Naive thymus-derived CD8-positive, alpha-beta T cell (primary cell): ENCODE measurements at regions not wholly inside any gene's neighbourhood (a gene's known extent, or its start where the extent isn't known, plus 50 kb on each side); places are given as distances from the start of the nearest gene placed in this dataset.

ENCODE experiments used
- ATAC-seq, 2 donors: fragments of 150-1000 bp; cut with Tn5 transposase in 1 of 2; sonication (Bioruptor Pico), chemical (Tn5 transposase) in 1 of 2; 1 replicate in 1 of 2; 2 replicates in 1 of 2; pipeline ENCODE4 v1.10.0; 2021; ENCODE audit warnings: mild to moderate bottlenecking in 2 of 2, moderate library complexity in 2 of 2
- POLR2A ChIA-PET: fragments of 350-600 bp; sonication (Branson Sonifier 250); formaldehyde crosslinking; loops from one replicate; lab custom pipeline; 2021; ENCODE audit warnings: antibody characterized with exemption; lab: Charles Lee
- DNase-seq, 10 donors: peaks; one replicate each; pipeline versions ENCODE4 v3.0.0 to v3.0.0-alpha.2; 2020 to 2022
- H3K27ac Mint-ChIP-seq, 10 donors: one replicate each; pipeline ENCODE4 v1.8.0; 2020 to 2022; ENCODE audit warnings: mild to moderate bottlenecking in 10 of 10, mixed read lengths in 10 of 10, moderate library complexity in 4 of 10, inconsistent platforms in 1 of 10
- H3K27me3 Mint-ChIP-seq, 5 donors: one replicate each; pipeline ENCODE4 v1.8.0; 2021 to 2022; ENCODE audit warnings: mixed read lengths in 5 of 5
- H3K36me3 Mint-ChIP-seq, 3 donors: one replicate each; pipeline ENCODE4 v1.8.0; 2020 to 2022; ENCODE audit warnings: mixed read lengths in 3 of 3, mild to moderate bottlenecking in 2 of 3, inconsistent platforms in 1 of 3
- H3K4me1 Mint-ChIP-seq, 4 donors: one replicate each; pipeline ENCODE4 v1.8.0; 2021 to 2022; ENCODE audit warnings: mixed read lengths in 4 of 4
- H3K4me3 Mint-ChIP-seq, 10 donors: one replicate each; pipeline ENCODE4 v1.8.0; 2020 to 2022; ENCODE audit warnings: mild to moderate bottlenecking in 10 of 10, mixed read lengths in 10 of 10, moderate library complexity in 6 of 10, inconsistent platforms in 1 of 10
- H3K9me3 Mint-ChIP-seq, 9 donors: one replicate each; pipeline ENCODE4 v1.8.0; 2020 to 2022; ENCODE audit warnings: mixed read lengths in 9 of 9, mild to moderate bottlenecking in 3 of 9, inconsistent platforms in 1 of 9, moderate library complexity in 1 of 9

DNA sequence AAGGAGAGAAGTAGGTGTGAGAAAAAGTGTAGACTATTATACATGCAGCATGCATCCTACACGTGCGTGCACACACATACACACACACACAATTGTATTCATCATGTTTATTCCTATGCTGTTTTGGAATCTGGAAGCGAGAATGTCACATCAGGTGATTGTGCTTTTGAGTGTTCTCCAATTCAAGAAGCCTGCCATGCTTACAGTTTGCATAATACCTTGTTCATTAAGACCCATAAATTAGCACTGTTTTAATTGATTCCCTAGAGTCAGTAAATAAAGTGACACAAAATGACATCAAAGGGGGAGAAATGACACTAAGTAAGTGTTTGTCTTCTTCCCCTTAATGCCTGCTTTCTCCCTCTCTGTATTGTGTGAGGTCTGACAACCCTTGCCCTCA, 336.1 kb upstream of the IGFBP7 start:
- no peak for DNase-seq
- POLR2A ChIA-PET = no interaction called here
- Mint-ChIP-seq H3K27ac (no peak overlapping the region), H3K27me3 (no peaks in the 10 kb centered on the region), H3K4me1 (no peaks in the 10 kb centered on the region), H3K9me3 (peaks cover 0 to 18% (median 5%) of the 10 kb centered on the region in 9 donors), H3K36me3 (no peaks in the 10 kb centered on the region), H3K4me3 (no peak overlapping the region)
- ATAC-seq = no peak

DNA sequence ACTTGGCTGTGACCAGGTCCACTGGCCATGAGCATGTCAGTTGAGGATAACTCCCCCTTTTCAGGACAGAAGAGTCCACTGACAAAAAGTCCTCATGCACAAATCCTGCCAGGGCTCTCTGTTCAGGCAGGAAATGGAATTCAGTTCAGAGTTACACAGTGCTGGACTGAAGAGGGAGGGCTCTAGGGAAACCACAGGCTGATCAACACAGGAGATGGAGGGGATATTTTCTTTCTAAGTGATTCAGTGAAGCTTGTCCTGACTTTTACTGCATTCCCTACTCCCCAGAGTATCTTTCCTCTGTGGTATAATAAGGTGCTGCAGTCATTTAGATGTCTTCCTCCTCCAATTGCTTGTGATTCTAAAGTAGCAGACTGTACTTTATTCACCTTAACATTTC, 335.5 kb upstream of the IGFBP7 start:
- no peaks in the 10 kb centered on the region for H3K27me3 Mint-ChIP-seq
- no peak overlapping the region for H3K4me3 Mint-ChIP-seq
- no peaks in the 10 kb centered on the region for H3K4me1 Mint-ChIP-seq
- POLR2A ChIA-PET = no interaction called here
- no peaks in the 10 kb centered on the region for H3K36me3 Mint-ChIP-seq
- no peak overlapping the region for H3K27ac Mint-ChIP-seq
- H3K9me3 Mint-ChIP-seq = peaks cover 0 to 12% (median 2%) of the 10 kb centered on the region in 9 donors
- ATAC-seq (no peak), DNase-seq (no peak)

DNA sequence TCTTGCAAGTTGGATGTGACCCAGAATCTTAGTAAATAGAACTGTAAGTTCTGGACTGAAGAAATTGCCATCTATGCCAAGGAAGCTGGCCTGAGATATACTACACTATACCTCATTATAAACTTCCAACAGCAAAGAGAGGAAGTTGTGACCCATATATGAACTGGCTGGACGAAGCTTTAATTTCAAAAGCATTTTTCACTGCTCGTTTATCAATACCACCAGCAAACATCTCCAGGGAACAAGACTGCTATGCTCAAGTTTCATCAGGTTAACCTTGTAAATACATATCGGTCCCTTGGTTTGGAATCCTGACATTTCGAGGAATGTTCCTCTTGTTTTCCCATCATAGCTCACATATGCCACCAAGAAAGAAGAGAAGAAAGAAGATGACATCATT, 334.5 kb upstream of the IGFBP7 start:
- H3K27me3 Mint-ChIP-seq = no peaks in the 10 kb centered on the region
- DNase-seq = no peak
- no peaks in the 10 kb centered on the region for H3K4me1 Mint-ChIP-seq
- peaks cover 0 to 11% (median 3%) of the 10 kb centered on the region in 9 donors for H3K9me3 Mint-ChIP-seq
- H3K27ac Mint-ChIP-seq = no peak overlapping the region
- no peak for ATAC-seq
- no peaks in the 10 kb centered on the region for H3K36me3 Mint-ChIP-seq
- POLR2A ChIA-PET = no interaction called here
- H3K4me3 Mint-ChIP-seq = no peak overlapping the region

DNA sequence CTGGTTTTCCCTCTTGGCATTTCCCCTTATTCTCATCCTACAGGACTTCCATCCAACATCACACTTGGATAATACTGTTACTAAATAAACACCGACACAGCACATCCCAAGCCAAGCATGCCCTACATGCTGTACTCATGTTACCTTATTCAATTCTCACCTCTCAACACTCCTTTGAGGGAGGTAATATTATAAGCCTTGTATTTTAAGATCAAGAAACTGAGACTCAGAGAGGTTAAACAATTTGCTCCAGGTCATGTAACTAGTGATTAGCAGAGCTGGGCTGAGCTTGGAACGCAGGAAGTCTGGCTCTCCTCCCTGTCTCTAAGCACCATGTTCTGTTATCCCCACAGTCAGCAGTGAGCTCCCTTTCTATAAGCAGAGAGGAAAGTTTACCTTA, 333.6 kb upstream of the IGFBP7 start:
- Mint-ChIP-seq H3K27me3 (no peaks in the 10 kb centered on the region), H3K36me3 (no peaks in the 10 kb centered on the region), H3K4me1 (no peaks in the 10 kb centered on the region), H3K9me3 (peaks cover 0 to 6% (median 3%) of the 10 kb centered on the region in 9 donors), H3K4me3 (no peak overlapping the region), H3K27ac (no peak overlapping the region)
- ATAC-seq = no peak
- no peak for DNase-seq
- POLR2A ChIA-PET = no interaction called here

DNA sequence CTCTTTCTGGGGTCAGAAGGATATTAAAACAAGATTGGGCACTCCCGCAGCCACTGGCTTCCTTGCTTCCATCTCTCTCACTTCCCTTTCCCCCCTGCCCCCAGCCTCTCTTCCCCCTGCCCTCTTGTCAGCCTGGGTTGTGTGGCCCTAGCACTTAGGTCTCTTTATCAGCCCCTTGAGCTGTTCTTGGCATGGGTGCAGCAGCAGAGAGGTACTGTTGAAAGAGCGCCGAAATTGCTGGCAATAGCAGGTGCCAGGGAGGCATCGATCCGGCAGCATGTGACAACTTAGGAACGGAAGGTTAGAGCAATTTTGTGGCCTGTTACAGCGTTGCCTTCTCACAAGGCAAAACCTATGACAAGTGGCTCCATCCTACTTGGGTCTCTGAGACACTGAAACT, 333.1 kb upstream of the IGFBP7 start:
- POLR2A ChIA-PET = no interaction called here
- ATAC-seq = no peak
- Mint-ChIP-seq H3K4me3 (no peak overlapping the region), H3K27me3 (no peaks in the 10 kb centered on the region), H3K4me1 (no peaks in the 10 kb centered on the region), H3K27ac (no peak overlapping the region), H3K36me3 (no peaks in the 10 kb centered on the region), H3K9me3 (peaks cover 0 to 3% (median 2%) of the 10 kb centered on the region in 9 donors)
- no peak for DNase-seq

DNA sequence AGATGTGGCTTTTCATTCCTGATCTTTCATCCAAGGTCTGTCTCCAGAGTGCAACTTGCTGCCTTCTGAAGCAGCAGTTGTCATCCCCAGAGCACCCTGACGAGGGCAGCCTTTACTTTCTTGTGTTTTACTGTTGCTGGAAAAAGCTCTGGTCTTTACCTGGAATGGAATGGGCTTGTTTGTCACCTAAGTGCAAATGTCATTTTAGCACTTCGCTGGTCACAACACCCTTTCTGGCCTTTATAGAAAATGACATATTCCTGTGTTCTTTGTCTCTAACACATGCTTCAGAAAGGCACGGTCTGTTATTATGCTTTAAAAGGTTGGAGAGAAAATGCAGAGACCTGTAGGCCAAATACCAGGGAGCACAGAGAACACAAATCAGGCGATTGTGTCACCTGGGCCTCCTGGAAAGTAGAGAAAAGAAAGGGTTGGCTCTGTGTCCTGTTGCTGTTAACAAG, 332.7 kb upstream of the IGFBP7 start:
- no peak overlapping the region for H3K27ac Mint-ChIP-seq
- no peak for DNase-seq
- H3K9me3 Mint-ChIP-seq = peaks cover 0 to 3% (median 2%) of the 10 kb centered on the region in 9 donors
- POLR2A ChIA-PET = no interaction called here
- ATAC-seq = no peak
- H3K27me3 Mint-ChIP-seq = no peaks in the 10 kb centered on the region
- H3K36me3 Mint-ChIP-seq = no peaks in the 10 kb centered on the region
- H3K4me3 Mint-ChIP-seq = no peak overlapping the region
- H3K4me1 Mint-ChIP-seq = no peaks in the 10 kb centered on the region

DNA sequence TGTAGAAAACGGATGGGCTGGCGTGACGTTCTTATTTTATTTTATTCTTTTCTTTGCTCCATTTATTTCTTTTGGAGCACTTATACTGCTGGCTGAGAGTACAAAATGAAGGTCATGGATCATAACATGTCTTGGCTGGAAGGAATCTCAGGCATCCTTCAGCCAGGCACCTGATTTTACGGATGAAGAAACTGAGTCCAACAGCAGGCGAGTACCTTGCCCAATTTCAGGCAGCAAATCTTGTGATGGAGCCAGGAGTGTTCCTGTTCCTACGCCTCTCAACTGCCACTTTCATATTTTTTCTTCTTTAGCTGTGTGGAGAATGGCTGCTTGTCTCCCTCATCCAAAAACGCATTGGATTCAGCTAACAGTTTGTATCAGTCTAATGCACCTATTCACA, 332.1 kb upstream of the IGFBP7 start:
- H3K36me3 Mint-ChIP-seq = no peaks in the 10 kb centered on the region
- DNase-seq (no peak), ATAC-seq (no peak)
- POLR2A ChIA-PET = no interaction called here
- H3K27me3 Mint-ChIP-seq = no peaks in the 10 kb centered on the region
- no peak overlapping the region for H3K4me3 Mint-ChIP-seq
- peaks cover 0 to 3% (median 1%) of the 10 kb centered on the region in 9 donors for H3K9me3 Mint-ChIP-seq
- no peaks in the 10 kb centered on the region for H3K4me1 Mint-ChIP-seq
- no peak overlapping the region for H3K27ac Mint-ChIP-seq

DNA sequence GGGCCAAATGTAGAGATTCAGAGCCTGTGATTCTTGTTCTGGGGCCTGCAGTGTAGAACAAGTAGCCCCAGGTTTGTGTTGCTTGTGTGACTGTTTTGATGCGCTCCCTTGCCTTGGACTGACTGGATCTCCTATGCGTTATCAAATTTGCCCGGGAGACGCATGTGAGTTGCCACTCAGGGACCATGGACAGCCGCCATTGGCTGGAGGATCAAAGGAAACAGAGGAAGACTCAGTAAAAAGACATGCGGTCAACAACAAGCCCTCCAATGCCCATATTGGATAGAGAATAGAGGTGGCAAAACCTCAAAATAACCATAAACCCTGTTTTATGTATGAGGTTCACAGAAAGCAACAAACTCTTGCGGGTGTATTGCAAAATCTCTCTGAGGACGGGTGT, 327.5 kb upstream of the IGFBP7 start:
- Mint-ChIP-seq H3K27ac (no peak overlapping the region), H3K4me3 (no peak overlapping the region), H3K36me3 (no peaks in the 10 kb centered on the region), H3K27me3 (no peaks in the 10 kb centered on the region), H3K4me1 (no peaks in the 10 kb centered on the region), H3K9me3 (peaks cover 0 to 5% (median 0%) of the 10 kb centered on the region in 9 donors)
- ATAC-seq (no peak), DNase-seq (no peak)
- POLR2A ChIA-PET = no interaction called here

DNA sequence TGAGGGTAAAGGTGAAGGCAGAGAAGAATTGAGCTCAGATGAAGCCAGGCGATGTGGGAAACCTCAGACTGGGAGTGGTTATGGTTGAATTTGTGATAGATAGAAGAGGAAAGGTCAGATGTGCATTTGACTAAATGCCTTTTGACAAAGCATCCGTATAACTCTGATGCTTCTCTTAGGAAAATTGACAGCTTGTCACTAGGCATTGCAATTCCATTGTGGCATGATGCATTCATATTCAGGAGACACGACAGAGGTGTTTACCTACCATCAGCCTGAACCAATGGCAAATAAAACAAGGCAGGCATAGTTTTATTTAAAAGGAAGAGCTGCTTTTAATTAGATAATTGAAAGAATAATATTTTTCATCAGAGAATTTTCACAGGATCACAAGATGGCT, 325.1 kb upstream of the IGFBP7 start:
- Mint-ChIP-seq H3K9me3 (peaks cover 0 to 3% (median 0%) of the 10 kb centered on the region in 9 donors), H3K36me3 (no peaks in the 10 kb centered on the region), H3K27ac (no peak overlapping the region), H3K27me3 (peaks cover 0 to 2% (median 0%) of the 10 kb centered on the region in 5 donors), H3K4me3 (no peak overlapping the region), H3K4me1 (no peaks in the 10 kb centered on the region)
- no peak for DNase-seq
- POLR2A ChIA-PET = no interaction called here
- ATAC-seq = no peak

DNA sequence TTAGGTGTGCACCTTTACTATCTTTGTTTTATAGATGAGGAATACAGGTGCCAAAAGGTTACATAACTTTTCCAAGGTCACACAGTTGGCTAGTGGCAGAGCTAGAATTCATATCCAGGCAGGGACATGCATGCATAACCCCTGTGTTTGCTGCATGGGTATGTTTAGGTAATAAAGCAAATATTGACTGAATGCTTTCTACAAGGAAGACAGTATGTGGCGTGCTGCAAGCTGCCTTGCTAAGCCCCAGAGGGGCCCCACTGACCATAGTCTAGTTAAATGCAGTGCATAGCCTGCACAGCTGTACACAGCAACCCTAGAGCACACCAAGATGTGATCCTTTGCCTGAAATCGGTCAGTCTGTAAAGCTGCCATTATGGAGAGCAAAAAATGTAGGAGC, 320.5 kb upstream of the IGFBP7 start:
- no peak overlapping the region for H3K4me3 Mint-ChIP-seq
- H3K9me3 Mint-ChIP-seq = peaks cover 0 to 9% (median 0%) of the 10 kb centered on the region in 9 donors
- DNase-seq (no peak), ATAC-seq (no peak)
- H3K36me3 Mint-ChIP-seq = no peaks in the 10 kb centered on the region
- no peaks in the 10 kb centered on the region for H3K4me1 Mint-ChIP-seq
- no peak overlapping the region for H3K27ac Mint-ChIP-seq
- peaks cover 0 to 19% (median 6%) of the 10 kb centered on the region in 5 donors for H3K27me3 Mint-ChIP-seq
- POLR2A ChIA-PET = no interaction called here

DNA sequence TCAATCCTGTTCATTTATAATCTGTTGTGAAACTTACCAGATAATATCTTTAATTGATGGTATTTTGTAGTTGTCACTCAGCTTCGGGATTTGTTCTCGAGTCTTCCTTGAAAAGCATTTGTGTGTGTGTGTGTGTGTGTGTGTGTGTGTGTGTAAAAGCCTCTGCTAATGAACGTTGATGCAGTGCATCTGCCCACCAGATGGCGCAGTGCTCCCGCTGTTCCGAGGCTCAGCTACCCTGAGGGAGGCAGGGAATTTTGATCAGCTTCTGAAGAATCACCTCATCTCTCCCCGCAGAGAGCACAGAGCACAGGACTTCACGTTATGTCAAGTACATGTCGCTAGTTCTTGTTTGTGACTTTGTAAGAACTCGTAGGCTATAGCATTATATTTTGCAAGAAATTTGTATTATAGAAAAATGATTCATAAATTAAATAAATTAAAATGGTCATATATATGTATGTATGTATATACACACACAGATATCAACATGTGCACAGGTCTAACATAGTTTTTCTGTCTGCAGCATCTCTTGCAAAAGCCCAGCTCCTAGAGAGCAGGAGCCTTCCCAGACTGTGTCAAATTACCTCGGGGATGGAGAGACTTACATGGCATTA, 316.7 kb upstream of the IGFBP7 start:
- H3K9me3 Mint-ChIP-seq = peaks cover 0 to 9% (median 0%) of the 10 kb centered on the region in 9 donors
- H3K4me1 Mint-ChIP-seq = no peaks in the 10 kb centered on the region
- H3K27me3 Mint-ChIP-seq = peaks cover 6 to 19% (median 6%) of the 10 kb centered on the region in 5 donors
- no peak for DNase-seq
- POLR2A ChIA-PET = no interaction called here
- H3K27ac Mint-ChIP-seq = no peak overlapping the region
- ATAC-seq = no peak
- no peak overlapping the region for H3K4me3 Mint-ChIP-seq
- no peaks in the 10 kb centered on the region for H3K36me3 Mint-ChIP-seq

DNA sequence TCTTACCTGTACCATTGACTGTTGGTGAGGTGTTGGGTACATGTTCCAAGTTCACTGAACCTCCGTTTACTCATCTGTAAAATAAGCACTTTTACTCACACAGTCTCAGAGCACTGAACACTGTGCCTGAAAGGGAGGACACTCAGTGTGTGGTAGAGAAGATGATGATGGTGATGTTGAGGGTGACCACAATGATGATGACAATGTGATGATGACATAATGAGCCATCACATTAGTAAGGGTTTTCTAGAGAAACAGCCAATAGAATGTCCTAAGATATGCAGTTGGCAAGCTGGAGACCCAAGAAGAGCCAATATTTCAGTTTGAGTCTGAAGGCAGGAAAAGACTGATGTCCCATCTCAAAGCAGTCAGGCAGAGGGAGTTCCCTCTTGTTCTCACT, 315.4 kb upstream of the IGFBP7 start:
- POLR2A ChIA-PET = no interaction called here
- no peak for ATAC-seq
- Mint-ChIP-seq H3K27me3 (peaks cover 4 to 19% (median 6%) of the 10 kb centered on the region in 5 donors), H3K9me3 (peaks cover 0 to 9% (median 0%) of the 10 kb centered on the region in 9 donors), H3K4me1 (peaks cover 0 to 2% (median 0%) of the 10 kb centered on the region in 4 donors), H3K4me3 (no peak overlapping the region), H3K27ac (no peak overlapping the region), H3K36me3 (no peaks in the 10 kb centered on the region)
- no peak for DNase-seq

DNA sequence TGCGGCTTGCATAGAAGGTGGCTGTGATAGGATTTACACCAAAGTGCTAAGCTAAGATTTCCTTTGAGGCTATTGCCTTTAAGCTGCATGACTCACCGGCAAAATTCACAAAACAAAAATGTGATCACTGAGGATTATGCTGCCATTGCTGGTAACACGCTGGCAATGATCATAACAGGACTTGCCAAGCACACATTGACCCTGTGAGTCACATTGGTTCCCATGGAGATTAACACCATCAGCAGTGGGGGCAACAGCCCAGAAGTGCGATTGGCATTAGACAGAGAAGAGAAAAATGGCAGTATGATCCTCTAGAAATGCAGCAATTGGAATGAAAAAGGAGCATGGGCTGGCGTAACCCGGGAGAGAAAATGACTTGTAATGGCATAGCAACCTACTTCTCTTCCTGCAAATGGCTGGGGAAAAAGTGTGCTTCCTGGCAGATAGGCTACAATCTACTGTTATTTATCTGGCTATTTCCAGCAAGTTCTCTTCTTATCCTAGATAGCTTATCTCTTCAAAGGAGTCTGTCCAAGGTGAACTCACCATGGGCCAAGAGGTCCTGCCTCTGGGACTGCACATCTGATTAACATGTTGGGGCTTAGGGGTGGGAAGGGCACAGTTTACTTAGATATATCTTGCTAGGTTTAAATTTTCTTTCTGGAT, 314.2 kb upstream of the IGFBP7 start:
- Mint-ChIP-seq H3K36me3 (no peaks in the 10 kb centered on the region), H3K4me1 (peaks cover 0 to 2% (median 0%) of the 10 kb centered on the region in 4 donors), H3K4me3 (no peak overlapping the region), H3K27ac (no peak overlapping the region), H3K9me3 (peaks cover 0 to 9% (median 2%) of the 10 kb centered on the region in 9 donors), H3K27me3 (peaks cover 4 to 16% (median 7%) of the 10 kb centered on the region in 5 donors)
- DNase-seq (no peak), ATAC-seq (no peak)
- POLR2A ChIA-PET = no interaction called here
